HCT116 (cell line): ENCODE measurements at regions not wholly inside any gene's neighbourhood (a gene's known extent, or its start where the extent isn't known, plus 50 kb on each side); places are given as distances from the start of the nearest gene placed in this dataset.

ENCODE experiments used
- ATAC-seq: fragments of 200-7000 bp; cut with Tn5 transposase; 2 replicates; pipeline ENCODE4 v1.9.1; 2020; ENCODE audit warnings: mild to moderate bottlenecking, moderate library complexity
- BruUV-seq: library from RNA; stranded (reverse); fragments of 400-500 nt; replicated peaks from 2 replicates; lab custom pipeline; 2021; lab: Mats Ljungman, UMichigan
- CTCF ChIA-PET: fragments of 300-600 bp; sonication (Branson Sonifier 250); formaldehyde crosslinking; loops from one replicate; lab custom pipeline; 2021; ENCODE audit warnings: antibody characterized with exemption; lab: Charles Lee
- POLR2A ChIA-PET: fragments of 300-600, 350-600 bp; sonication (Branson Sonifier 250); formaldehyde crosslinking; loops from one replicate; lab custom pipeline; 2021; ENCODE audit warnings: antibody characterized with exemption; lab: Charles Lee
- RAD21 ChIA-PET, 2 experiments: fragments of 300-600 bp; sonication (Branson Sonifier 250); formaldehyde crosslinking; loops; one replicate each; lab custom pipeline; 2023; ENCODE audit warnings: low total read pairs in 2 of 2; ENCODE audit not compliant: uncharacterized antibody in 2 of 2, unreplicated experiment in 2 of 2, low non-redundant PET in 1 of 2; lab: Charles Lee
- DNase-seq: peaks from one replicate; pipeline ENCODE4 v3.0.0-alpha.2; 2010; ENCODE audit warnings: low read depth, low spot score
- H2AFZ ChIP-seq: fragments of 200-600 bp; shearing (Covaris generic), sonication (generic); 2 replicates; pipeline ENCODE4 v1.6.1; 2017; ENCODE audit warnings: low read depth, mixed run types, mixed read lengths, antibody characterized with exemption, low read length; ENCODE audit not compliant: poor library complexity, severe bottlenecking
- H3K27ac ChIP-seq: 2 replicates; pipeline ENCODE4 v1.5.1; 2012; ENCODE audit warnings: low read depth, low read length
- H3K27me3 ChIP-seq: fragments of 200-600 bp; sonication (generic); 2 replicates; pipeline ENCODE4 v1.6.1; 2016; ENCODE audit warnings: mixed run types, low read length, mixed read lengths; ENCODE audit not compliant: insufficient read depth
- H3K36me3 ChIP-seq, 2 experiments: fragments of 200-500 bp in 1 of 2; fragments of 200-600 bp in 1 of 2; sonication (Bioruptor generic) in 1 of 2; sonication (generic) in 1 of 2; 2 replicates each; pipeline versions ENCODE4 v1.5.1 to v1.6.1; 2014 to 2016; ENCODE audit warnings: low read length in 2 of 2, inconsistent platforms in 1 of 2, mixed read lengths in 1 of 2, mixed run types in 1 of 2; ENCODE audit not compliant: insufficient read depth in 2 of 2, control insufficient read depth in 1 of 2
- H3K4me1 ChIP-seq, 2 experiments: fragments of 200-600 bp in 1 of 2; sonication (generic) in 1 of 2; 2 replicates each; pipeline versions ENCODE4 v1.5.1 to v1.6.1; 2012 to 2017; ENCODE audit warnings: low read length in 2 of 2, inconsistent platforms in 1 of 2, mild to moderate bottlenecking in 1 of 2, mixed read lengths in 1 of 2, mixed run types in 1 of 2, moderate library complexity in 1 of 2; ENCODE audit not compliant: insufficient read depth in 2 of 2, control insufficient read depth in 1 of 2
- H3K4me2 ChIP-seq: fragments of 200-600 bp; sonication (generic); 2 replicates; pipeline ENCODE4 v1.6.1; 2017; ENCODE audit warnings: mixed run types, low read length, mixed read lengths
- H3K4me3 ChIP-seq, 2 experiments: fragments of 200-600 bp in 1 of 2; sonication (generic) in 1 of 2; replicated peaks in 1 of 2; 2 replicates each; pipeline ENCODE4 v1.5.1; 2011 to 2016; ENCODE audit warnings: low read length in 2 of 2, control low read depth in 1 of 2, low read depth in 1 of 2, mild to moderate bottlenecking in 1 of 2, mixed read lengths in 1 of 2, mixed run types in 1 of 2
- H3K79me2 ChIP-seq: fragments of 200-600 bp; sonication (generic); 2 replicates; pipeline ENCODE4 v1.6.1; 2017; ENCODE audit warnings: mild to moderate bottlenecking, mixed run types, low read length, moderate library complexity, mixed read lengths; ENCODE audit not compliant: insufficient read depth
- H3K9ac ChIP-seq: fragments of 200-600 bp; sonication (generic); 2 replicates; pipeline ENCODE4 v1.6.1; 2016; ENCODE audit warnings: low read length, mixed read lengths
- H3K9me2 ChIP-seq: fragments of 200-600 bp; sonication (generic), shearing (Covaris generic); 2 replicates; pipeline ENCODE4 v1.6.1; 2017; ENCODE audit warnings: mixed run types, mild to moderate bottlenecking, moderate library complexity; ENCODE audit not compliant: insufficient read depth
- H3K9me3 ChIP-seq, 2 experiments: fragments of 200-500 bp in 1 of 2; fragments of 200-600 bp in 1 of 2; sonication (Bioruptor generic) in 1 of 2; sonication (generic) in 1 of 2; 2 replicates each; pipeline ENCODE4 v1.6.1; 2014 to 2017; ENCODE audit warnings: low read length in 2 of 2, mixed read lengths in 2 of 2, inconsistent platforms in 1 of 2, low read depth in 1 of 2, mild to moderate bottlenecking in 1 of 2, mixed run types in 1 of 2, moderate library complexity in 1 of 2; ENCODE audit not compliant: control insufficient read depth in 1 of 2, insufficient read depth in 1 of 2
- H4K20me1 ChIP-seq: fragments of 200-600 bp; sonication (generic), shearing (Covaris generic); 2 replicates; pipeline ENCODE4 v1.6.1; 2017; ENCODE audit warnings: mixed run types, mild to moderate bottlenecking, moderate library complexity; ENCODE audit not compliant: insufficient read depth
- CBX3 ChIP-seq: IDR thresholded peaks from 2 replicates; pipeline ENCODE4 v1.6.1; 2012; ENCODE audit warnings: low read depth
- ELF1 ChIP-seq: IDR thresholded peaks from 2 replicates; pipeline ENCODE4 v1.6.1; 2012; ENCODE audit warnings: low read depth, borderline replicate concordance
- EZH2 ChIP-seq: fragments of 200-600 bp; sonication (generic); IDR thresholded peaks from 2 replicates; pipeline ENCODE4 v1.6.1; 2017; ENCODE audit warnings: antibody characterized with exemption, mixed run types
- EZH2phosphoT487 ChIP-seq: fragments of 200-600 bp; IDR thresholded peaks from 2 replicates; pipeline ENCODE4 v1.6.1; 2018; ENCODE audit warnings: antibody characterized with exemption, borderline replicate concordance
- FOSL1 ChIP-seq: IDR thresholded peaks from 2 replicates; pipeline ENCODE4 v1.6.1; 2012; ENCODE audit warnings: low read depth
- JUND ChIP-seq: IDR thresholded peaks from 2 replicates; pipeline ENCODE4 v1.6.1; 2012
- POLR2AphosphoS5 ChIP-seq: IDR thresholded peaks from 2 replicates; pipeline ENCODE4 v1.6.1; 2011; ENCODE audit warnings: mild to moderate bottlenecking, low read depth, low read length, moderate library complexity
- RAD21 ChIP-seq: IDR thresholded peaks from 2 replicates; pipeline ENCODE4 v1.6.1; 2012; ENCODE audit warnings: low read depth, mild to moderate bottlenecking
- SIN3A ChIP-seq: IDR thresholded peaks from 2 replicates; pipeline ENCODE4 v1.6.1; 2012; ENCODE audit warnings: low read depth
- SP1 ChIP-seq: IDR thresholded peaks from 2 replicates; pipeline ENCODE4 v1.6.1; 2012; ENCODE audit warnings: low read depth
- TCF7L2 ChIP-seq: IDR thresholded peaks from 2 replicates; pipeline ENCODE4 v1.7.0; 2011; ENCODE audit warnings: borderline replicate concordance, inconsistent platforms; ENCODE audit not compliant: insufficient read depth, insufficient read length; ENCODE audit errors: extremely low read depth
- YY1 ChIP-seq: IDR thresholded peaks from 2 replicates; pipeline ENCODE4 v1.6.1; 2011; ENCODE audit warnings: low read length, low read depth, moderate library complexity, mild to moderate bottlenecking; ENCODE audit not compliant: insufficient replicate concordance; ENCODE audit errors: extremely low read depth
- ZFX ChIP-seq: fragments of 450-650 bp; IDR thresholded peaks from 2 replicates; pipeline ENCODE4 v1.6.1; 2017
- intact Hi-C: fragments of 100-400 bp; cut with micrococcal nuclease; formaldehyde crosslinking; loops from 2 replicates; pipeline ENCODE4 v1.10.0; 2022
- TF ChIP-seq, protein P1 (sequence below): IDR thresholded peaks from 2 replicates; pipeline ENCODE4 v1.6.1; 2012; ENCODE audit warnings: low read depth
- TF ChIP-seq, protein P2 (sequence below): IDR thresholded peaks from 2 replicates; pipeline ENCODE4 v1.6.1; 2011; ENCODE audit warnings: mild to moderate bottlenecking, low read length, moderate library complexity; ENCODE audit not compliant: insufficient replicate concordance; ENCODE audit errors: extremely low read depth
- TF ChIP-seq, protein P3 (sequence below), 3 experiments: fragments of 200-600 bp in 1 of 3; sonication (generic) in 1 of 3; IDR thresholded peaks in 2 of 3; conservative IDR thresholded peaks in 1 of 3; 2 replicates each; pipeline ENCODE4 v1.5.1; 2012 to 2017; ENCODE audit warnings: low read depth in 2 of 3, low read length in 2 of 3, antibody characterized with exemption in 1 of 3, borderline replicate concordance in 1 of 3, control low read depth in 1 of 3, mild to moderate bottlenecking in 1 of 3, mixed read lengths in 1 of 3, mixed run types in 1 of 3, moderate library complexity in 1 of 3; ENCODE audit not compliant: insufficient read depth in 1 of 3

DNA sequence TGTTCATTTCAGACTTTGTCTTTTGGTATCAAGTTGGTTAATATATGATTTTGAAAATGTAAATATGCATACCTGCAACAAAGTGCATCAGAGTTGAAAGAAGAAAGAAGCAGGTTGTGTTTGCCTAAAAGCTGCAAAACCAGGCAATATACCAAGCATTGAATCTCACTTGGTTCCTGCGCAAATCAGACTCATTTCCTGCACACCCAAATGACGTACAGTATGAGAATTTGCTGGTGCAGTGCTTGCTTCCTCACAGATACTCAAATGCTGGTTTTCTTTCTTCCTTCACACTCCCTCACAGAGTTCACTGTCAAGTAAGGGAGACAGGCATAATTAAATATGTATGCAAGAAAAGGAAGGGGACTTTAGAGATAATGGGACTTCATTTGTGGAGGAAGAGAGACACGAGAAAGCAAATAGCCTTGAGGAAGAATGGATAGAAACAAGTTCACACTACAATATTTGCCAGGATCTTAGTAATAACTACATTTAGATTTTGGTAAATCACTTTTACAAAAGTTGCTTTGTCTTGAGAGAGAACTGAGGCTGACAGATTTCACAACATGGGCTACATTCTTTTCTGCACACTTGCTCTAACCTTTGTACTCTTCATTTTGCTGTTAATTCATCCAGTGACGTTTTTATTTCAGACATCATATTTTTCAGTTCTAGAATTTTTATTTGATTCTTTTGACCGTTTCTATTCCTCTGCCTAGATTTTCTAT, 56.9 kb upstream of the AOAH start:
- no peaks in the 10 kb centered on the region for H4K20me1 ChIP-seq
- H3K9me2 ChIP-seq = no peaks in the 10 kb centered on the region
- ChIA-PET CTCF (no interaction called here), RAD21 (no interaction called here), POLR2A (no interaction called here)
- no peak overlapping the region for H3K27ac ChIP-seq
- no peaks in the 10 kb centered on the region for H3K79me2 ChIP-seq
- intact Hi-C loops = no loop called here
- H2AFZ ChIP-seq = no peak overlapping the region
- H3K4me1 ChIP-seq = no peaks in the 10 kb centered on the region
- ATAC-seq = no peak
- BruUV-seq = no TSS peak
- peaks cover 9% of the 10 kb centered on the region; the same call in 1 of the 2 replicates for H3K27me3 ChIP-seq
- H3K4me3 ChIP-seq = no peak overlapping the region
- TF ChIP-seq YY1 (no peak), SIN3A (no peak), FOSL1 (no peak), ZFX (no peak), JUND (no peak), SP1 (no peak), POLR2AphosphoS5 (no peak), CBX3 (no peak), EZH2 (no peak), TCF7L2 (no peak), RAD21 (no peak), EZH2phosphoT487 (no peak), ELF1 (no peak)
- TF ChIP-seq, protein P1, sequence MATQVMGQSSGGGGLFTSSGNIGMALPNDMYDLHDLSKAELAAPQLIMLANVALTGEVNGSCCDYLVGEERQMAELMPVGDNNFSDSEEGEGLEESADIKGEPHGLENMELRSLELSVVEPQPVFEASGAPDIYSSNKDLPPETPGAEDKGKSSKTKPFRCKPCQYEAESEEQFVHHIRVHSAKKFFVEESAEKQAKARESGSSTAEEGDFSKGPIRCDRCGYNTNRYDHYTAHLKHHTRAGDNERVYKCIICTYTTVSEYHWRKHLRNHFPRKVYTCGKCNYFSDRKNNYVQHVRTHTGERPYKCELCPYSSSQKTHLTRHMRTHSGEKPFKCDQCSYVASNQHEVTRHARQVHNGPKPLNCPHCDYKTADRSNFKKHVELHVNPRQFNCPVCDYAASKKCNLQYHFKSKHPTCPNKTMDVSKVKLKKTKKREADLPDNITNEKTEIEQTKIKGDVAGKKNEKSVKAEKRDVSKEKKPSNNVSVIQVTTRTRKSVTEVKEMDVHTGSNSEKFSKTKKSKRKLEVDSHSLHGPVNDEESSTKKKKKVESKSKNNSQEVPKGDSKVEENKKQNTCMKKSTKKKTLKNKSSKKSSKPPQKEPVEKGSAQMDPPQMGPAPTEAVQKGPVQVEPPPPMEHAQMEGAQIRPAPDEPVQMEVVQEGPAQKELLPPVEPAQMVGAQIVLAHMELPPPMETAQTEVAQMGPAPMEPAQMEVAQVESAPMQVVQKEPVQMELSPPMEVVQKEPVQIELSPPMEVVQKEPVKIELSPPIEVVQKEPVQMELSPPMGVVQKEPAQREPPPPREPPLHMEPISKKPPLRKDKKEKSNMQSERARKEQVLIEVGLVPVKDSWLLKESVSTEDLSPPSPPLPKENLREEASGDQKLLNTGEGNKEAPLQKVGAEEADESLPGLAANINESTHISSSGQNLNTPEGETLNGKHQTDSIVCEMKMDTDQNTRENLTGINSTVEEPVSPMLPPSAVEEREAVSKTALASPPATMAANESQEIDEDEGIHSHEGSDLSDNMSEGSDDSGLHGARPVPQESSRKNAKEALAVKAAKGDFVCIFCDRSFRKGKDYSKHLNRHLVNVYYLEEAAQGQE = no peak
- TF ChIP-seq, protein P2, sequence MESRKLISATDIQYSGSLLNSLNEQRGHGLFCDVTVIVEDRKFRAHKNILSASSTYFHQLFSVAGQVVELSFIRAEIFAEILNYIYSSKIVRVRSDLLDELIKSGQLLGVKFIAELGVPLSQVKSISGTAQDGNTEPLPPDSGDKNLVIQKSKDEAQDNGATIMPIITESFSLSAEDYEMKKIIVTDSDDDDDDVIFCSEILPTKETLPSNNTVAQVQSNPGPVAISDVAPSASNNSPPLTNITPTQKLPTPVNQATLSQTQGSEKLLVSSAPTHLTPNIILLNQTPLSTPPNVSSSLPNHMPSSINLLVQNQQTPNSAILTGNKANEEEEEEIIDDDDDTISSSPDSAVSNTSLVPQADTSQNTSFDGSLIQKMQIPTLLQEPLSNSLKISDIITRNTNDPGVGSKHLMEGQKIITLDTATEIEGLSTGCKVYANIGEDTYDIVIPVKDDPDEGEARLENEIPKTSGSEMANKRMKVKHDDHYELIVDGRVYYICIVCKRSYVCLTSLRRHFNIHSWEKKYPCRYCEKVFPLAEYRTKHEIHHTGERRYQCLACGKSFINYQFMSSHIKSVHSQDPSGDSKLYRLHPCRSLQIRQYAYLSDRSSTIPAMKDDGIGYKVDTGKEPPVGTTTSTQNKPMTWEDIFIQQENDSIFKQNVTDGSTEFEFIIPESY = no peak
- TF ChIP-seq, protein P3, sequence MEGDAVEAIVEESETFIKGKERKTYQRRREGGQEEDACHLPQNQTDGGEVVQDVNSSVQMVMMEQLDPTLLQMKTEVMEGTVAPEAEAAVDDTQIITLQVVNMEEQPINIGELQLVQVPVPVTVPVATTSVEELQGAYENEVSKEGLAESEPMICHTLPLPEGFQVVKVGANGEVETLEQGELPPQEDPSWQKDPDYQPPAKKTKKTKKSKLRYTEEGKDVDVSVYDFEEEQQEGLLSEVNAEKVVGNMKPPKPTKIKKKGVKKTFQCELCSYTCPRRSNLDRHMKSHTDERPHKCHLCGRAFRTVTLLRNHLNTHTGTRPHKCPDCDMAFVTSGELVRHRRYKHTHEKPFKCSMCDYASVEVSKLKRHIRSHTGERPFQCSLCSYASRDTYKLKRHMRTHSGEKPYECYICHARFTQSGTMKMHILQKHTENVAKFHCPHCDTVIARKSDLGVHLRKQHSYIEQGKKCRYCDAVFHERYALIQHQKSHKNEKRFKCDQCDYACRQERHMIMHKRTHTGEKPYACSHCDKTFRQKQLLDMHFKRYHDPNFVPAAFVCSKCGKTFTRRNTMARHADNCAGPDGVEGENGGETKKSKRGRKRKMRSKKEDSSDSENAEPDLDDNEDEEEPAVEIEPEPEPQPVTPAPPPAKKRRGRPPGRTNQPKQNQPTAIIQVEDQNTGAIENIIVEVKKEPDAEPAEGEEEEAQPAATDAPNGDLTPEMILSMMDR (IDR thresholded peaks at IDR 0.05 in 2 of 3, conservative IDR thresholded peaks at IDR 0.05 in 1 of 3; ENCODE audit: borderline replicate concordance in 1 of 3, insufficient read depth in 1 of 3, low read depth in 2 of 3, low read length in 2 of 3) = no peak
- no peaks in the 10 kb centered on the region for H3K9me3 ChIP-seq
- no peak overlapping the region for H3K9ac ChIP-seq
- no peaks in the 10 kb centered on the region for H3K36me3 ChIP-seq
- H3K4me2 ChIP-seq = no peak overlapping the region
- DNase-seq = no peak
